Right atrium auricular region (tissue), 2 donors: ENCODE measurements at regions not wholly inside any gene's neighbourhood (a gene's known extent, or its start where the extent isn't known, plus 50 kb on each side); places are given as distances from the start of the nearest gene placed in this dataset.

Experiments
- DNase-seq: peaks from one replicate; pipeline ENCODE4 v3.0.0-alpha.2; 2019; ENCODE audit warnings: low spot score
- H3K27ac ChIP-seq, 2 donors: fragments of 200-600 bp; sonication (generic); 1 replicate in 1 of 2; 2 replicates in 1 of 2; pipeline ENCODE4 v1.5.1; 2016 to 2019
- H3K27me3 ChIP-seq, 2 donors: fragments of 200-600 bp; sonication (generic); one replicate each; pipeline versions ENCODE4 v1.5.1 to v1.6.0; 2017 to 2019
- H3K36me3 ChIP-seq: fragments of 200-600 bp; sonication (generic); one replicate; pipeline ENCODE4 v1.5.1; 2016
- H3K4me1 ChIP-seq, 2 donors: fragments of 200-600 bp; sonication (generic); one replicate each; pipeline versions ENCODE4 v1.5.1 to v1.6.0; 2017 to 2019
- H3K4me3 ChIP-seq, 2 donors: fragments of 200-600 bp; sonication (generic); 1 replicate in 1 of 2; 2 replicates in 1 of 2; pipeline ENCODE4 v1.5.1; 2017 to 2019; ENCODE audit warnings: mild to moderate bottlenecking in 1 of 2, moderate library complexity in 1 of 2
- H3K9me3 ChIP-seq, 2 donors: fragments of 200-600 bp; sonication (generic); one replicate each; pipeline ENCODE4 v1.5.1; 2019
- CTCF ChIP-seq, 2 donors: fragments of 200-600 bp; sonication (generic); IDR thresholded peaks; one replicate each; pipeline ENCODE4 v1.5.1; 2019; ENCODE audit warnings: antibody characterized with exemption in 2 of 2

DNA sequence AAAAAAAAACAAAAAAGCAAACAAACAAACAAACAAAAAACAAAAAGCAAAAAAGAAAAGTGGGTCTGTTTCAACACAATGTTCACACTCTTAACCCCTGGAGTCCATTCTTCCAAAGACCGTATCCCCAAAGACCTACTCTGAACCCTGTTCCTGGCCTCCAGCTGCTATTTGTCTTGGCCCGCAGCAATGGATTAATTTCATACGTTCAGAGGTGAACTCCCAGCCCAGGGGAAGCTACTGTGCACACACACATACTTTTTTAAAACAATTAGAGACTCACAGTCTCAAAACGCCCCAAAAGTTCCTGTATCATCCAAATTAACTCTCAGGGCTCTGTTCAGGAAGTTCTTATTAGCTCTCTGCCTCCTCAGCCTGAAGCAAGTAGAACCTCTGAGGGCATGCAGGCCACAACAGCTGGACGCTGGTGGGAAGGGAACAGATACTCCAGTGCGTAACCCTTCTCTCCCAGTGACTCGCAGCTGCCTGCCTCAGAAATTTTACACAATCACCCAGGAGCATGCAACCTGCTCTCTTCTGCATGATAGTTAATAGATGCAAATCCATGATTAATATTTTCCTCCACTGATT, 395.4 kb downstream of the RRAGC start:
- no peak overlapping the region for H3K27ac ChIP-seq
- no peaks in the 10 kb centered on the region for H3K36me3 ChIP-seq
- H3K4me1 ChIP-seq: no peaks in the 10 kb centered on the region
- peaks cover 0 to 11% of the 10 kb centered on the region in 2 donors for H3K9me3 ChIP-seq
- no peak for TF ChIP-seq CTCF (IDR thresholded peaks at IDR 0.05)
- no peaks in the 10 kb centered on the region for H3K27me3 ChIP-seq
- H3K4me3 ChIP-seq: no peak overlapping the region
- no peak for DNase-seq

GRCh38 chr1:38463074-38463473, 396.5 kb downstream of the RRAGC start:
- H3K27me3 ChIP-seq: no peaks in the 10 kb centered on the region
- TF ChIP-seq CTCF (IDR thresholded peaks at IDR 0.05): no peak
- H3K9me3 ChIP-seq: peaks cover 0 to 11% of the 10 kb centered on the region in 2 donors
- no peaks in the 10 kb centered on the region for H3K4me1 ChIP-seq
- H3K4me3 ChIP-seq: no peak overlapping the region
- no peaks in the 10 kb centered on the region for H3K36me3 ChIP-seq
- DNase-seq: no peak
- no peak overlapping the region for H3K27ac ChIP-seq

- TF ChIP-seq CTCF (IDR thresholded peaks at IDR 0.05): no peak
- no peak for DNase-seq
- no peaks in the 10 kb centered on the region for H3K27me3 ChIP-seq
These were observed 403.1 kb downstream of the RRAGC start for GRCh38 chr1:38456531-38456876.

DNA sequence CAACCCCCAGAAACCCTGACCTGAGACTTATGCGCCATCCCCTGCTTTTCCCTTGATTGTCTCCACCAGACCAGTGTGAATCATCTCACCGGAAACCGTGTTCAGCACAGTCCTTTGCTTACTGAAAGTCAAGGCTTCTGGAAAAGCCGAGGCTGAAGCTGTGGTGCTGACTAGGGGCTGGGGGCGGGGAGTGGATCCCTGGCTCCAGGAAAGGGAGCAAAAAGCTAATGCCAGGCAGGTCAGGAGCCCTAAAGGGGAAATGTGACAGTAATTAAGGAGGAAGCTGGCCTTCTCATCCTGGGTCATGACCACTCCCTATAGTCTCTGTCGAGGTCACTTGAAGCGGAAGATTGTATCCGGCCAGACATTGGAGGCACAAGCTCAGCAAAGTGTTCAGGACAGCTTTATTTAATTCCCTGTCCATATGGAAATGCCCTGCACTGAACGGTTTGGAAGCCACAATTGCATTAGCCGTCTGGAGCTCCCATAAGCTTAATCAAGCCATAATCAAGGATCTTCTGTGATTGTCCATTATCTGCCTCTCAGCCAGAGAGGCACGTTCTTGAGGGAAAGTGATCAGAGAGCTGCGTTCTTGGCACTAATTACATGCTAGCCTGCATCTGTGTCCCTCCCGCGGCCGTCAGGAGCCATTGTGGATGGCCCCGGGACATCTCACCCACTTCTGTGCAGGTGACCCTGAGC, 403.6 kb downstream of the RRAGC start:
- H3K27me3 ChIP-seq: no peaks in the 10 kb centered on the region

More at GRCh38 chr1:38456531-38456876, 403.1 kb downstream of the RRAGC start:
- no peak overlapping the region for H3K4me3 ChIP-seq
- no peaks in the 10 kb centered on the region for H3K36me3 ChIP-seq
- H3K27ac ChIP-seq: no peak overlapping the region
- no peaks in the 10 kb centered on the region for H3K9me3 ChIP-seq
- H3K4me1 ChIP-seq: no peaks in the 10 kb centered on the region

DNA sequence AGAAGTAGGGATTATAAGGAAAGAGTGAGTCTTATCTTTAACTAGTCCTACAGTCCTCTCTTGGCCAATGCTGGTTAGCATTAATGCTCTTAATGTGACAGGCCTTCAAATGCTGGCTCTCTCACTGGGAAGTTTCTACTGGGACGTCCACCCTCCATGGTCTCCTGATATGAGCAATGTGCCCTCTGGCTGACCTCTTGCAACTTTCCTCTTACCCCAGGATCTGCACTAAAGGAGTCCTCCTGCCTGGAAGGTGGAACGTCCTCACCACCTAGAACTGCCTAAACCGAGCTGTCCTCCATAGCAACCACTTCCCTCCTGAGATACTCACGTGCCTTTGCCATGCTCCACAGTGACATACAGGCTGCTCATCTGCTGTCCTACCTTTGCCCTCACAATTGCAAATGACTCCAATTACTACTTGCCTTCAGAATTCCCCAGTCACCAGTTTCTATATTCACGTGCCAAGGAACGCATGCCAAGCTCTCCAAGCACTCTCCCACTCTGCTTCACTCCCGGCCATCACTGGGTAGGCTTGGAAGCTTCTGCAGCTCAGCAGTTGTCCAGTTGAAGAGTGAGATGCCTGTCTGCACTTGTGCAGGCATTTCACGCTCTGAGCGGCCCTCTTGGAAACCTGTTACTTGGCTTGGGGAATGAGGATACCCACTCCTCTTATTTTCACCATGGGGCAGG, 404.7 kb downstream of the RRAGC start:
- Histone ChIP-seq H3K27me3 (no peaks in the 10 kb centered on the region), H3K4me1 (no peaks in the 10 kb centered on the region), H3K4me3 (no peak overlapping the region), H3K9me3 (no peaks in the 10 kb centered on the region), H3K27ac (no peak overlapping the region), H3K36me3 (no peaks in the 10 kb centered on the region)
- no peak for TF ChIP-seq CTCF (IDR thresholded peaks at IDR 0.05)
- no peak for DNase-seq

More for the DNA sequence above, 403.6 kb downstream of the RRAGC start:
- TF ChIP-seq CTCF (IDR thresholded peaks at IDR 0.05): no peak
- Histone ChIP-seq H3K36me3 (no peaks in the 10 kb centered on the region), H3K9me3 (no peaks in the 10 kb centered on the region), H3K27ac (no peak overlapping the region), H3K4me1 (no peaks in the 10 kb centered on the region), H3K4me3 (no peak overlapping the region)
- no peak for DNase-seq
